ENCODE measurements at regions not wholly inside any gene's neighbourhood (a gene's known extent, or its start where the extent isn't known, plus 50 kb on each side); places are given as distances from the start of the nearest gene placed in this dataset.

DNA sequence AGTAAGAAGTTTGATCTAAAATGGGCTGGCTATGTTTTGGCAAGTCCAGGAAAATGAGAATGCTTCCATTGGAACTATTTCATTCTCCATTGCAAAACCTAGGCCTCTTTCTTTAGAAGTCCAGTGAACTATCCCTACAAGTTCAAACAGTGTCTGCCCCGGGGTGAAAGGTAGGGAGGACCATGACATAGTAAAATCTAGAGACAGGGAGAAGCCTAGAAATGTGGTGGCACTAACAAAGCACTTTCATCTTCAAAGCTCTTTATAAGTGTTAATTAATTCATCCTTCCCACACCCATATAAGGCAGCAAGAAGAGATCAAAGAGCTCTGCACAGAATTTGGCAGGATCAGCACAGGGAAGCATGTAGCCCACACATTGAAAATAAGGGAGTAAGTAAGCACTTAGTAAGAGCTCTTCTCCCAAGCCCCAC lies 214.5 kb downstream of the IRS1 start:
- H3K27me3 ChIP-seq (ENCODE audit: insufficient read depth, low read length) = no peaks in the 10 kb centered on the region
- no peak overlapping the region for H3K14ac ChIP-seq (ENCODE audit: insufficient read depth, low read length)
- H2BK120ac ChIP-seq (ENCODE audit: low read depth, low read length, poor library complexity, severe bottlenecking) = no peak overlapping the region
- H3K56ac ChIP-seq (ENCODE audit: insufficient read length, low read depth, low read length) = no peak overlapping the region
- no peak overlapping the region for H3K4me3 Mint-ChIP-seq
- no peak overlapping the region for H4K5ac ChIP-seq (ENCODE audit: insufficient read length, low read depth, low read length)
- no CpG with 5 or more reads among the region's 1 CpG for WGBS (ENCODE audit: extremely low coverage, insufficient read length, low lambda C conversion rate)
- no peaks in the 10 kb centered on the region for H3K23me2 ChIP-seq (ENCODE audit: insufficient read length, low read depth, low read length, poor library complexity, severe bottlenecking)
- H3K27ac ChIP-seq (ENCODE audit: insufficient read length, low read depth, low read length) = no peak overlapping the region
- H3K27ac Mint-ChIP-seq = no peak overlapping the region
- H2AFZ ChIP-seq (ENCODE audit: low read length) = no peak overlapping the region
- no peak overlapping the region for H3K18ac ChIP-seq (ENCODE audit: insufficient read length, low read depth, low read length)
- H3K9me3 ChIP-seq (ENCODE audit: control insufficient read depth, low read depth, low read length) = no peaks in the 10 kb centered on the region
- H2BK20ac ChIP-seq (ENCODE audit: low read depth, low read length, poor library complexity, severe bottlenecking) = no peak overlapping the region
- H4K8ac ChIP-seq (replicated peaks; ENCODE audit: insufficient read length, low read depth, low read length) = no peak overlapping the region
- H2AK5ac ChIP-seq (ENCODE audit: insufficient read length, low read length) = no peak overlapping the region
- H3T11ph ChIP-seq (ENCODE audit: low read length) = no peak overlapping the region
- no peaks in the 10 kb centered on the region for H3K79me2 ChIP-seq (ENCODE audit: insufficient read depth, low read length)
- no peak overlapping the region for H3K4me2 ChIP-seq (ENCODE audit: insufficient read depth, insufficient read length, low read length)
- no peak for DNase-seq
- no peaks in the 10 kb centered on the region for H3K79me1 ChIP-seq (ENCODE audit: insufficient read depth, low read depth, low read length, poor library complexity, severe bottlenecking)
- H3K9me3 Mint-ChIP-seq = no peaks in the 10 kb centered on the region; a peak in 1 of 5 replicates
- H3K9ac ChIP-seq (ENCODE audit: extremely low read depth, insufficient read length, low read length) = no peak overlapping the region
- no peak overlapping the region for H3K4ac ChIP-seq (ENCODE audit: low read depth, low read length)
- H2BK5ac ChIP-seq (ENCODE audit: insufficient read length, low read length) = no peak overlapping the region
- H3K23ac ChIP-seq (ENCODE audit: insufficient read length, low read depth, low read length) = no peak overlapping the region
- H4K91ac ChIP-seq (ENCODE audit: insufficient read length, low read depth, low read length) = no peak overlapping the region
- no peaks in the 10 kb centered on the region; a peak in 1 of 7 replicates for H3K36me3 Mint-ChIP-seq (ENCODE audit: insufficient read depth in 1 of 3, low read depth in 3 of 3)
- no peaks in the 10 kb centered on the region; the same call in 1 of the 2 replicates for H3K4me1 ChIP-seq (ENCODE audit: insufficient read depth, low read length)
- no peak overlapping the region for H2BK15ac ChIP-seq (ENCODE audit: low read depth, low read length)
- H3K4me1 Mint-ChIP-seq = peaks cover 12 to 18% of the 10 kb centered on the region in 2 experiments
- TF ChIP-seq, protein P1, sequence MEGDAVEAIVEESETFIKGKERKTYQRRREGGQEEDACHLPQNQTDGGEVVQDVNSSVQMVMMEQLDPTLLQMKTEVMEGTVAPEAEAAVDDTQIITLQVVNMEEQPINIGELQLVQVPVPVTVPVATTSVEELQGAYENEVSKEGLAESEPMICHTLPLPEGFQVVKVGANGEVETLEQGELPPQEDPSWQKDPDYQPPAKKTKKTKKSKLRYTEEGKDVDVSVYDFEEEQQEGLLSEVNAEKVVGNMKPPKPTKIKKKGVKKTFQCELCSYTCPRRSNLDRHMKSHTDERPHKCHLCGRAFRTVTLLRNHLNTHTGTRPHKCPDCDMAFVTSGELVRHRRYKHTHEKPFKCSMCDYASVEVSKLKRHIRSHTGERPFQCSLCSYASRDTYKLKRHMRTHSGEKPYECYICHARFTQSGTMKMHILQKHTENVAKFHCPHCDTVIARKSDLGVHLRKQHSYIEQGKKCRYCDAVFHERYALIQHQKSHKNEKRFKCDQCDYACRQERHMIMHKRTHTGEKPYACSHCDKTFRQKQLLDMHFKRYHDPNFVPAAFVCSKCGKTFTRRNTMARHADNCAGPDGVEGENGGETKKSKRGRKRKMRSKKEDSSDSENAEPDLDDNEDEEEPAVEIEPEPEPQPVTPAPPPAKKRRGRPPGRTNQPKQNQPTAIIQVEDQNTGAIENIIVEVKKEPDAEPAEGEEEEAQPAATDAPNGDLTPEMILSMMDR (conservative IDR thresholded peaks at IDR 0.05) = no peak
- no peak overlapping the region for H2BK12ac ChIP-seq (ENCODE audit: insufficient read length, low read depth, low read length)
- H3K27me3 Mint-ChIP-seq (ENCODE audit: low read depth) = no peaks in the 10 kb centered on the region
- no peaks in the 10 kb centered on the region for H4K20me1 ChIP-seq (ENCODE audit: control insufficient read depth, insufficient read depth, insufficient read length)

Data from H9 (cell line).